ENCODE measurements at regions not wholly inside any gene's neighbourhood (a gene's known extent, or its start where the extent isn't known, plus 50 kb on each side); places are given as distances from the start of the nearest gene placed in this dataset.

GRCh38 chr4:19512086-19512485, 739.6 kb upstream of the SLIT2 start:
- intact Hi-C loops (cut with DNase I; ENCODE audit: low total_unique reads) (no loop called here), in situ Hi-C loops (cut with MboI; ENCODE audit: low pct_ligation_motif_present in 1 of 4, low pct_unique_long_range_greater_than_20kb in 1 of 4, low sequenced_read_pairs in 3 of 4) (no loop called here)
- Histone ChIP-seq H3K36me3 (no peaks in the 10 kb centered on the region), H3K4me3 (no peak overlapping the region), H3K4me1 (no peaks in the 10 kb centered on the region), H3K27me3 (no peaks in the 10 kb centered on the region), H3K27ac (no peak overlapping the region), H3K9me3 (no peaks in the 10 kb centered on the region)
- DNase-seq, result no peak
- 40 to 65% methylated on average over 1 of the region's 1 CpG for WGBS, 2 donors (ENCODE audit: low coverage in 1 of 2)
- no peak for TF ChIP-seq POLR2A (IDR thresholded peaks at IDR 0.05)
- no peak for TF ChIP-seq CTCF (IDR thresholded peaks at IDR 0.05)
- TF ChIP-seq POLR2AphosphoS5 (IDR thresholded peaks at IDR 0.05), result no peak
- no peak for TF ChIP-seq EP300 (IDR thresholded peaks at IDR 0.05; ENCODE audit: low read depth)

- TF ChIP-seq POLR2AphosphoS5 (IDR thresholded peaks at IDR 0.05), result no peak
- no peak for TF ChIP-seq EP300 (IDR thresholded peaks at IDR 0.05; ENCODE audit: low read depth)
- no peak for TF ChIP-seq CTCF (IDR thresholded peaks at IDR 0.05)
- no peak for TF ChIP-seq POLR2A (IDR thresholded peaks at IDR 0.05)
- Histone ChIP-seq H3K9me3 (no peaks in the 10 kb centered on the region), H3K27ac (no peak overlapping the region), H3K36me3 (no peaks in the 10 kb centered on the region), H3K27me3 (no peaks in the 10 kb centered on the region), H3K4me3 (no peak overlapping the region), H3K4me1 (no peaks in the 10 kb centered on the region)
- no peak for DNase-seq
- intact Hi-C loops (cut with DNase I; ENCODE audit: low total_unique reads), result no loop called here
- in situ Hi-C loops (cut with MboI; ENCODE audit: low pct_ligation_motif_present in 1 of 4, low pct_unique_long_range_greater_than_20kb in 1 of 4, low sequenced_read_pairs in 3 of 4), result no loop called here
Measured at GRCh38 chr4:19510993-19511392, 740.7 kb upstream of the SLIT2 start.

GRCh38 chr4:19508442-19508841, 743.3 kb upstream of the SLIT2 start:
- DNase-seq, result no peak
- no peak for TF ChIP-seq POLR2AphosphoS5 (IDR thresholded peaks at IDR 0.05)
- TF ChIP-seq CTCF (IDR thresholded peaks at IDR 0.05), result no peak
- no peak for TF ChIP-seq EP300 (IDR thresholded peaks at IDR 0.05; ENCODE audit: low read depth)
- TF ChIP-seq POLR2A (IDR thresholded peaks at IDR 0.05), result no peak
- no peak overlapping the region for H3K27ac ChIP-seq
- no peaks in the 10 kb centered on the region for H3K9me3 ChIP-seq
- intact Hi-C loops (cut with DNase I; ENCODE audit: low total_unique reads) (no loop called here), in situ Hi-C loops (cut with MboI; ENCODE audit: low pct_ligation_motif_present in 1 of 4, low pct_unique_long_range_greater_than_20kb in 1 of 4, low sequenced_read_pairs in 3 of 4) (no loop called here)
- no peaks in the 10 kb centered on the region for H3K4me1 ChIP-seq
- H3K4me3 ChIP-seq, result no peak overlapping the region
- no peaks in the 10 kb centered on the region for H3K27me3 ChIP-seq
- 87 to 92% methylated on average over 4 of the region's 4 CpGs for WGBS, 2 donors (ENCODE audit: low coverage in 1 of 2)
- H3K36me3 ChIP-seq, result no peaks in the 10 kb centered on the region

- in situ Hi-C loops (cut with MboI; ENCODE audit: low pct_ligation_motif_present in 1 of 4, low pct_unique_long_range_greater_than_20kb in 1 of 4, low sequenced_read_pairs in 3 of 4), result no loop called here
- TF ChIP-seq POLR2A (IDR thresholded peaks at IDR 0.05) (no peak), EP300 (IDR thresholded peaks at IDR 0.05; ENCODE audit: low read depth) (no peak), POLR2AphosphoS5 (IDR thresholded peaks at IDR 0.05) (no peak), CTCF (IDR thresholded peaks at IDR 0.05) (no peak)
Measured at GRCh38 chr4:19497705-19498104, 754.0 kb upstream of the SLIT2 start.

More at GRCh38 chr4:19497705-19498104, 754.0 kb upstream of the SLIT2 start:
- intact Hi-C loops (cut with DNase I; ENCODE audit: low total_unique reads), result no loop called here
- Histone ChIP-seq H3K27ac (no peak overlapping the region), H3K4me3 (no peak overlapping the region), H3K4me1 (no peaks in the 10 kb centered on the region), H3K27me3 (no peaks in the 10 kb centered on the region), H3K9me3 (no peaks in the 10 kb centered on the region), H3K36me3 (no peaks in the 10 kb centered on the region)
- DNase-seq, result no peak

All from transverse colon (tissue), 4 donors.